ENCODE measurements at regions not wholly inside any gene's neighbourhood (a gene's known extent, or its start where the extent isn't known, plus 50 kb on each side); places are given as distances from the start of the nearest gene placed in this dataset.

GRCh38 chr1:80846966-80847365 is 953.8 kb upstream of the ADGRL2 start:
- DNase-seq (ENCODE audit: low spot score), result no peak
- no peak for FAIRE-seq

GRCh38 chr1:80842796-80843195 is 957.9 kb upstream of the ADGRL2 start:
- DNase-seq (ENCODE audit: low spot score), result no peak
- no peak for FAIRE-seq

- FAIRE-seq, result no peak
Observed at GRCh38 chr1:80841261-80841660, 959.5 kb upstream of the ADGRL2 start.

GRCh38 chr1:80837066-80837465 is 963.7 kb upstream of the ADGRL2 start:
- DNase-seq (ENCODE audit: low spot score) (no peak), FAIRE-seq (no peak)

More at GRCh38 chr1:80841261-80841660, 959.5 kb upstream of the ADGRL2 start:
- DNase-seq (ENCODE audit: low spot score), result no peak

GRCh38 chr1:80836505-80836904 is 964.2 kb upstream of the ADGRL2 start:
- FAIRE-seq (no peak), DNase-seq (ENCODE audit: low spot score) (no peak)

GRCh38 chr1:80827666-80828065 is 973.1 kb upstream of the ADGRL2 start:
- DNase-seq (ENCODE audit: low spot score) (no peak), FAIRE-seq (no peak)

- DNase-seq (ENCODE audit: low spot score) (no peak), FAIRE-seq (no peak)
Observed at GRCh38 chr1:80825067-80825466, 975.7 kb upstream of the ADGRL2 start.

- DNase-seq (ENCODE audit: low spot score), result no peak
- FAIRE-seq, result no peak
Observed at GRCh38 chr1:80818211-80818610, 982.5 kb upstream of the ADGRL2 start.

- FAIRE-seq, result no peak
- no peak for DNase-seq (ENCODE audit: low spot score)
Observed at GRCh38 chr1:80807981-80808380, 992.8 kb upstream of the ADGRL2 start.

GRCh38 chr1:80806431-80806830 is 994.3 kb upstream of the ADGRL2 start:
- FAIRE-seq (no peak), DNase-seq (ENCODE audit: low spot score) (no peak)

GRCh38 chr1:80801695-80802094 is 999.0 kb upstream of the ADGRL2 start:
- no peak for FAIRE-seq
- DNase-seq (ENCODE audit: low spot score), result no peak

GRCh38 chr1:80799457-80799856 is 1001.3 kb upstream of the ADGRL2 start:
- DNase-seq (ENCODE audit: low spot score), result no peak
- no peak for FAIRE-seq

GRCh38 chr1:80779275-80779674 is 1021.5 kb upstream of the ADGRL2 start:
- FAIRE-seq (no peak), DNase-seq (ENCODE audit: low spot score) (no peak)

- no peak for FAIRE-seq
- DNase-seq (ENCODE audit: low spot score), result no peak
Observed at GRCh38 chr1:80778094-80778840, 1022.5 kb upstream of the ADGRL2 start.

- DNase-seq (ENCODE audit: low spot score), result no peak
- FAIRE-seq, result no peak
Observed at GRCh38 chr1:80776266-80776665, 1024.5 kb upstream of the ADGRL2 start.

- FAIRE-seq, result no peak
Observed at GRCh38 chr1:80769208-80769750, 1031.5 kb upstream of the ADGRL2 start.

GRCh38 chr1:80767711-80768110 is 1033.0 kb upstream of the ADGRL2 start:
- no peak for FAIRE-seq
- no peak for DNase-seq (ENCODE audit: low spot score)

More at GRCh38 chr1:80769208-80769750, 1031.5 kb upstream of the ADGRL2 start:
- DNase-seq (ENCODE audit: low spot score), result no peak

- DNase-seq (ENCODE audit: low spot score) (no peak), FAIRE-seq (no peak)
Observed at GRCh38 chr1:80759354-80759753, 1041.4 kb upstream of the ADGRL2 start.

- FAIRE-seq (no peak), DNase-seq (ENCODE audit: low spot score) (no peak)
Observed at GRCh38 chr1:80755944-80756343, 1044.8 kb upstream of the ADGRL2 start.

- FAIRE-seq (no peak), DNase-seq (ENCODE audit: low spot score) (no peak)
Observed at GRCh38 chr1:80751204-80751603, 1049.5 kb upstream of the ADGRL2 start.

- FAIRE-seq (no peak), DNase-seq (ENCODE audit: low spot score) (no peak)
Observed at GRCh38 chr1:80731241-80731894, 1069.4 kb upstream of the ADGRL2 start.

GRCh38 chr1:80722611-80723010 is 1078.1 kb upstream of the ADGRL2 start:
- FAIRE-seq, result no peak
- no peak for DNase-seq (ENCODE audit: low spot score)

GRCh38 chr1:80706526-80706925 is 1094.2 kb upstream of the ADGRL2 start:
- FAIRE-seq (no peak), DNase-seq (ENCODE audit: low spot score) (no peak)

Data from urothelium cell line (cell line).